ENCODE measurements at regions not wholly inside any gene's neighbourhood (a gene's known extent, or its start where the extent isn't known, plus 50 kb on each side); places are given as distances from the start of the nearest gene placed in this dataset.

GRCh38 chr2:155733091-155733853 lies 599.2 kb downstream of the NR4A2 start:
- no peak overlapping the region for H3K27ac ChIP-seq
- DNase-seq (ENCODE audit: low spot score in 2 of 2): no peak
- intact Hi-C loops (cut with DNase I): no loop called here
- no peaks in the 10 kb centered on the region for H3K4me1 ChIP-seq
- H3K4me3 ChIP-seq: no peak overlapping the region
- TF ChIP-seq, protein P1, sequence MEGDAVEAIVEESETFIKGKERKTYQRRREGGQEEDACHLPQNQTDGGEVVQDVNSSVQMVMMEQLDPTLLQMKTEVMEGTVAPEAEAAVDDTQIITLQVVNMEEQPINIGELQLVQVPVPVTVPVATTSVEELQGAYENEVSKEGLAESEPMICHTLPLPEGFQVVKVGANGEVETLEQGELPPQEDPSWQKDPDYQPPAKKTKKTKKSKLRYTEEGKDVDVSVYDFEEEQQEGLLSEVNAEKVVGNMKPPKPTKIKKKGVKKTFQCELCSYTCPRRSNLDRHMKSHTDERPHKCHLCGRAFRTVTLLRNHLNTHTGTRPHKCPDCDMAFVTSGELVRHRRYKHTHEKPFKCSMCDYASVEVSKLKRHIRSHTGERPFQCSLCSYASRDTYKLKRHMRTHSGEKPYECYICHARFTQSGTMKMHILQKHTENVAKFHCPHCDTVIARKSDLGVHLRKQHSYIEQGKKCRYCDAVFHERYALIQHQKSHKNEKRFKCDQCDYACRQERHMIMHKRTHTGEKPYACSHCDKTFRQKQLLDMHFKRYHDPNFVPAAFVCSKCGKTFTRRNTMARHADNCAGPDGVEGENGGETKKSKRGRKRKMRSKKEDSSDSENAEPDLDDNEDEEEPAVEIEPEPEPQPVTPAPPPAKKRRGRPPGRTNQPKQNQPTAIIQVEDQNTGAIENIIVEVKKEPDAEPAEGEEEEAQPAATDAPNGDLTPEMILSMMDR (IDR thresholded peaks at IDR 0.05): no peak
- no peaks in the 10 kb centered on the region for H3K9me3 ChIP-seq
- no peaks in the 10 kb centered on the region for H3K27me3 ChIP-seq
- H3K36me3 ChIP-seq: no peaks in the 10 kb centered on the region

DNA sequence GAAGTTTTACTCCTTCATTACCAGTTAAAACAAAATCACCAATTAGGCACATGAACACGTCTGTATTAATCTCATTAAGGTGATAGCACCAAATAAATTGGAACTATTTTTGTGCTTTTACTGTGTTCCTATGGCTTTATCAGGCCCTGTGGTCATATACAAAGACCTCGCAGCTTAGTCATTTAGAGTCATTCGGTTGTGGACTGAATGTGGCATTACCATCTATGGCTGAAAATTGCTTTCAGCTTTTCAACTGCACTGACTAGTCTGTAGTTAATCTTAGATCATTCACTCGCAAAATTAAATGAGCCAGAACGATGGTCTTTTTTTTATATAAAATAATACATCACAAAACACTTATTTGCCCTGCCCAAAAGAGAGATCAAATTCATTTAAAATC lies 601.7 kb downstream of the NR4A2 start:
- no peak for DNase-seq (ENCODE audit: low spot score in 2 of 2)
- TF ChIP-seq, protein P1 (IDR thresholded peaks at IDR 0.05): no peak
- Histone ChIP-seq H3K36me3 (no peaks in the 10 kb centered on the region), H3K27me3 (no peaks in the 10 kb centered on the region), H3K27ac (no peak overlapping the region), H3K4me1 (no peaks in the 10 kb centered on the region), H3K9me3 (no peaks in the 10 kb centered on the region), H3K4me3 (no peak overlapping the region)
- intact Hi-C loops (cut with DNase I): no loop called here

GRCh38 chr2:155727187-155727895 lies 605.2 kb downstream of the NR4A2 start:
- Histone ChIP-seq H3K4me1 (no peaks in the 10 kb centered on the region), H3K36me3 (no peaks in the 10 kb centered on the region), H3K4me3 (no peak overlapping the region), H3K27ac (no peak overlapping the region), H3K27me3 (no peaks in the 10 kb centered on the region), H3K9me3 (no peaks in the 10 kb centered on the region)
- DNase-seq (ENCODE audit: low spot score in 2 of 2): no peak
- TF ChIP-seq, protein P1 (IDR thresholded peaks at IDR 0.05): no peak
- intact Hi-C loops (cut with DNase I): no loop called here

- TF ChIP-seq, protein P1 (IDR thresholded peaks at IDR 0.05): no peak
- DNase-seq (ENCODE audit: low spot score in 2 of 2): no peak
- Histone ChIP-seq H3K36me3 (no peaks in the 10 kb centered on the region), H3K9me3 (no peaks in the 10 kb centered on the region), H3K4me1 (no peaks in the 10 kb centered on the region), H3K27ac (no peak overlapping the region), H3K27me3 (no peaks in the 10 kb centered on the region), H3K4me3 (no peak overlapping the region)
- intact Hi-C loops (cut with DNase I): no loop called here
Measured at GRCh38 chr2:155722290-155722689, 610.2 kb downstream of the NR4A2 start.

- no peak overlapping the region for H3K4me3 ChIP-seq
- H3K9me3 ChIP-seq: no peaks in the 10 kb centered on the region
- no peaks in the 10 kb centered on the region for H3K27me3 ChIP-seq
- H3K4me1 ChIP-seq: no peaks in the 10 kb centered on the region
- TF ChIP-seq, protein P1 (IDR thresholded peaks at IDR 0.05): no peak
- H3K36me3 ChIP-seq: no peaks in the 10 kb centered on the region
- intact Hi-C loops (cut with DNase I): no loop called here
- no peak overlapping the region for H3K27ac ChIP-seq
- DNase-seq (ENCODE audit: low spot score in 2 of 2): no peak
Measured at GRCh38 chr2:155715705-155716104, 616.8 kb downstream of the NR4A2 start.
